ENCODE measurements at regions not wholly inside any gene's neighbourhood (a gene's known extent, or its start where the extent isn't known, plus 50 kb on each side); places are given as distances from the start of the nearest gene placed in this dataset.

- dilution Hi-C loops (cut with MboI; ENCODE audit: extremely low pct_ligation_motif_present, low sequenced_read_pairs): no loop called here
- H3K27ac ChIP-seq (ENCODE audit: insufficient read depth, low read depth, low read length): no peak overlapping the region
- no peaks in the 10 kb centered on the region for H3K27me3 ChIP-seq (ENCODE audit: control insufficient read depth in 2 of 2, insufficient read depth in 2 of 2, low read length in 2 of 2)
- no TSS peak for BruUV-seq (replicated peaks)
- no peaks in the 10 kb centered on the region for H3K36me3 ChIP-seq (ENCODE audit: control insufficient read depth in 2 of 2, extremely low read depth in 1 of 2, insufficient read depth in 2 of 2, low read length in 2 of 2)
- FAIRE-seq (no peak), DNase-seq (ENCODE audit: low read depth, low spot score) (no peak)
- intact Hi-C loops (cut with micrococcal nuclease): no loop called here
- no peaks in the 10 kb centered on the region for H3K9me1 ChIP-seq (replicated peaks; ENCODE audit: control insufficient read depth, extremely low read depth, insufficient read depth, low read length)
- POLR2A ChIA-PET: no interaction called here
- no peak overlapping the region for H3K4me2 ChIP-seq (ENCODE audit: insufficient read depth, low read length)
- TF ChIP-seq POLR2AphosphoS5 (IDR thresholded peaks at IDR 0.05; ENCODE audit: insufficient read depth, low read depth, low read length) (no peak), EZH2 (IDR thresholded peaks at IDR 0.05; ENCODE audit: borderline replicate concordance, low read depth, low read length, severe bottlenecking) (no peak), FOS (IDR thresholded peaks at IDR 0.05; ENCODE audit: borderline replicate concordance, insufficient read depth, low read length) (no peak), POLR2A (IDR thresholded peaks at IDR 0.05; ENCODE audit: low read depth, low read length) (no peak)
- H3K9me3 ChIP-seq (replicated peaks; ENCODE audit: control insufficient read depth, insufficient read depth, low read length): peaks cover 3% of the 10 kb centered on the region
- no peak overlapping the region for H3K4me3 ChIP-seq (replicated peaks in 1 of 3; ENCODE audit: insufficient read depth in 1 of 3, low read depth in 1 of 3, low read length in 3 of 3)
- no peaks in the 10 kb centered on the region for H3K4me1 ChIP-seq (ENCODE audit: control insufficient read depth, extremely low read depth, insufficient read depth, low read length)
- H3K9ac ChIP-seq (replicated peaks; ENCODE audit: extremely low read depth, insufficient read depth, low read length): no peak overlapping the region
- H3K79me2 ChIP-seq (ENCODE audit: control insufficient read depth, insufficient read depth, low read length): no peaks in the 10 kb centered on the region
- CTCF ChIA-PET: no interaction called here
- H4K20me1 ChIP-seq (replicated peaks; ENCODE audit: control insufficient read depth, extremely low read depth, insufficient read depth, low read length): no peaks in the 10 kb centered on the region
- H2AFZ ChIP-seq (ENCODE audit: low read depth, low read length): no peak overlapping the region
These were observed 233.8 kb downstream of the GABRG2 start for GRCh38 chr5:162301356-162301755.

GRCh38 chr5:162323466-162323865 is 255.9 kb downstream of the GABRG2 start:
- TF ChIP-seq EZH2 (IDR thresholded peaks at IDR 0.05; ENCODE audit: borderline replicate concordance, low read depth, low read length, severe bottlenecking) (no peak), JUN (IDR thresholded peaks at IDR 0.05; ENCODE audit: borderline replicate concordance, insufficient read depth, insufficient read length, low read depth) (no peak), MYC (IDR thresholded peaks at IDR 0.05; ENCODE audit: low read depth, low read length) (no peak), POLR2A (IDR thresholded peaks at IDR 0.05; ENCODE audit: low read depth, low read length) (no peak), GATA2 (IDR thresholded peaks at IDR 0.05; ENCODE audit: insufficient read depth, insufficient read length, low read depth, low read length) (no peak), FOS (IDR thresholded peaks at IDR 0.05; ENCODE audit: borderline replicate concordance, insufficient read depth, low read length) (no peak), CTCF (IDR thresholded peaks at IDR 0.05; ENCODE audit: extremely low read depth in 1 of 2, insufficient read depth in 1 of 2, low read depth in 1 of 2, low read length in 2 of 2) (no peak), POLR2AphosphoS5 (IDR thresholded peaks at IDR 0.05; ENCODE audit: insufficient read depth, low read depth, low read length) (no peak), MAX (IDR thresholded peaks at IDR 0.05; ENCODE audit: insufficient read depth, insufficient read length) (no peak)
- Histone ChIP-seq H3K9me1 (replicated peaks; ENCODE audit: control insufficient read depth, extremely low read depth, insufficient read depth, low read length) (no peaks in the 10 kb centered on the region), H3K27me3 (ENCODE audit: control insufficient read depth in 2 of 2, insufficient read depth in 2 of 2, low read length in 2 of 2) (no peaks in the 10 kb centered on the region), H3K4me1 (ENCODE audit: control insufficient read depth, extremely low read depth, insufficient read depth, low read length) (no peaks in the 10 kb centered on the region), H2AFZ (ENCODE audit: low read depth, low read length) (no peak overlapping the region), H3K27ac (ENCODE audit: insufficient read depth, low read depth, low read length) (no peak overlapping the region), H4K20me1 (replicated peaks; ENCODE audit: control insufficient read depth, extremely low read depth, insufficient read depth, low read length) (no peaks in the 10 kb centered on the region), H3K4me2 (ENCODE audit: insufficient read depth, low read length) (no peak overlapping the region), H3K9me3 (replicated peaks; ENCODE audit: control insufficient read depth, insufficient read depth, low read length) (peaks cover 4% of the 10 kb centered on the region), H3K36me3 (ENCODE audit: control insufficient read depth in 2 of 2, extremely low read depth in 1 of 2, insufficient read depth in 2 of 2, low read length in 2 of 2) (no peaks in the 10 kb centered on the region), H3K9ac (replicated peaks; ENCODE audit: extremely low read depth, insufficient read depth, low read length) (no peak overlapping the region), H3K79me2 (ENCODE audit: control insufficient read depth, insufficient read depth, low read length) (no peaks in the 10 kb centered on the region), H3K4me3 (replicated peaks in 1 of 3; ENCODE audit: insufficient read depth in 1 of 3, low read depth in 1 of 3, low read length in 3 of 3) (no peak overlapping the region)
- dilution Hi-C loops (cut with MboI; ENCODE audit: extremely low pct_ligation_motif_present, low sequenced_read_pairs): no loop called here
- no TSS peak for BruUV-seq (replicated peaks)
- no peak for FAIRE-seq
- intact Hi-C loops (cut with micrococcal nuclease): no loop called here
- CTCF ChIA-PET: no interaction called here
- POLR2A ChIA-PET: no interaction called here
- no peak for DNase-seq (ENCODE audit: low read depth, low spot score)

Data from endothelial cell of umbilical vein (primary cell).